H9 (cell line): ENCODE measurements at regions not wholly inside any gene's neighbourhood (a gene's known extent, or its start where the extent isn't known, plus 50 kb on each side); places are given as distances from the start of the nearest gene placed in this dataset.

Experiments
- DNase-seq: peaks from one replicate; pipeline ENCODE4 v3.0.0-alpha.2; 2017
- H2AFZ ChIP-seq: one replicate; pipeline ENCODE4 v1.6.1; 2013; ENCODE audit warnings: mild to moderate bottlenecking, low read length, control low read depth, moderate library complexity
- H2AK5ac ChIP-seq: 2 replicates; pipeline ENCODE4 v1.6.1; 2013; ENCODE audit warnings: low read length, control low read depth, mixed read lengths; ENCODE audit not compliant: insufficient read length
- H2BK120ac ChIP-seq: one replicate; pipeline ENCODE4 v1.6.1; 2013; ENCODE audit warnings: low read depth, mild to moderate bottlenecking, low read length, control low read depth, inconsistent platforms; ENCODE audit not compliant: poor library complexity, severe bottlenecking
- H2BK12ac ChIP-seq: 2 replicates; pipeline ENCODE4 v1.6.1; 2013; ENCODE audit warnings: low read length, control low read depth, mixed read lengths, low read depth; ENCODE audit not compliant: insufficient read length
- H2BK15ac ChIP-seq: 2 replicates; pipeline ENCODE4 v1.6.1; 2013; ENCODE audit warnings: low read depth, low read length, control low read depth
- H2BK20ac ChIP-seq: one replicate; pipeline ENCODE4 v1.6.1; 2013; ENCODE audit warnings: low read depth, mild to moderate bottlenecking, low read length, control low read depth, inconsistent platforms; ENCODE audit not compliant: poor library complexity, severe bottlenecking
- H2BK5ac ChIP-seq: 2 replicates; pipeline ENCODE4 v1.6.1; 2013; ENCODE audit warnings: low read length, control low read depth, mixed read lengths; ENCODE audit not compliant: insufficient read length
- H3K14ac ChIP-seq: 2 replicates; pipeline ENCODE4 v1.6.1; 2013; ENCODE audit warnings: low read length, control low read depth; ENCODE audit not compliant: insufficient read depth
- H3K18ac ChIP-seq: 2 replicates; pipeline ENCODE4 v1.6.1; 2013; ENCODE audit warnings: low read depth, mild to moderate bottlenecking, mixed read lengths, low read length, control low read depth; ENCODE audit not compliant: insufficient read length
- H3K23ac ChIP-seq: 2 replicates; pipeline ENCODE4 v1.6.1; 2013; ENCODE audit warnings: low read length, control low read depth, mixed read lengths, low read depth; ENCODE audit not compliant: insufficient read length
- H3K23me2 ChIP-seq: 2 replicates; pipeline ENCODE4 v1.6.1; 2013; ENCODE audit warnings: low read depth, mild to moderate bottlenecking, mixed read lengths, low read length, control low read depth; ENCODE audit not compliant: insufficient read length, poor library complexity, severe bottlenecking
- H3K27ac ChIP-seq: 2 replicates; pipeline ENCODE4 v1.5.1; 2013; ENCODE audit warnings: low read length, control low read depth, mixed read lengths, low read depth; ENCODE audit not compliant: insufficient read length
- H3K27me3 ChIP-seq: 2 replicates; pipeline ENCODE4 v1.6.1; 2013; ENCODE audit warnings: low read length, control low read depth, inconsistent platforms; ENCODE audit not compliant: insufficient read depth
- H3K4ac ChIP-seq: 2 replicates; pipeline ENCODE4 v1.6.1; 2013; ENCODE audit warnings: low read depth, mild to moderate bottlenecking, control low read depth, inconsistent platforms, low read length, moderate library complexity
- H3K4me1 ChIP-seq: 2 replicates; pipeline ENCODE4 v1.6.1; 2013; ENCODE audit warnings: low read length, control low read depth, inconsistent platforms; ENCODE audit not compliant: insufficient read depth
- H3K4me2 ChIP-seq: 2 replicates; pipeline ENCODE4 v1.6.1; 2013; ENCODE audit warnings: low read length, control low read depth, mixed read lengths; ENCODE audit not compliant: insufficient read length, insufficient read depth
- H3K56ac ChIP-seq: 2 replicates; pipeline ENCODE4 v1.6.1; 2013; ENCODE audit warnings: low read depth, mild to moderate bottlenecking, mixed read lengths, low read length, control low read depth; ENCODE audit not compliant: insufficient read length
- H3K79me1 ChIP-seq: 2 replicates; pipeline ENCODE4 v1.6.1; 2013; ENCODE audit warnings: low read depth, mild to moderate bottlenecking, moderate library complexity, low read length, control low read depth, inconsistent platforms; ENCODE audit not compliant: insufficient read depth, poor library complexity, severe bottlenecking
- H3K79me2 ChIP-seq: 2 replicates; pipeline ENCODE4 v1.6.1; 2013; ENCODE audit warnings: low read length, control low read depth, inconsistent platforms; ENCODE audit not compliant: insufficient read depth
- H3K9ac ChIP-seq: 2 replicates; pipeline ENCODE4 v1.6.1; 2013; ENCODE audit warnings: low read length, control low read depth, mixed read lengths; ENCODE audit not compliant: insufficient read length; ENCODE audit errors: extremely low read depth
- H3K9me3 ChIP-seq: one replicate; pipeline ENCODE4 v1.6.1; 2013; ENCODE audit warnings: low read depth, low read length, inconsistent platforms; ENCODE audit not compliant: control insufficient read depth
- H3T11ph ChIP-seq: one replicate; pipeline ENCODE4 v1.6.1; 2013; ENCODE audit warnings: mild to moderate bottlenecking, low read length, control low read depth, inconsistent platforms
- H4K20me1 ChIP-seq: one replicate; pipeline ENCODE4 v1.6.1; 2013; ENCODE audit not compliant: control insufficient read depth, insufficient read length, insufficient read depth
- H4K5ac ChIP-seq: 2 replicates; pipeline ENCODE4 v1.6.1; 2013; ENCODE audit warnings: low read depth, mild to moderate bottlenecking, mixed read lengths, low read length, control low read depth; ENCODE audit not compliant: insufficient read length
- H4K8ac ChIP-seq: replicated peaks from 2 replicates; pipeline ENCODE4 v1.6.1; 2013; ENCODE audit warnings: low read length, control low read depth, mixed read lengths, low read depth; ENCODE audit not compliant: insufficient read length
- H4K91ac ChIP-seq: 2 replicates; pipeline ENCODE4 v1.6.1; 2013; ENCODE audit warnings: low read depth, mild to moderate bottlenecking, moderate library complexity, mixed read lengths, low read length, control low read depth; ENCODE audit not compliant: insufficient read length
- H3K27ac Mint-ChIP-seq, 3 experiments: 2 replicates in 2 of 3; 3 replicates in 1 of 3; pipeline ENCODE4 v1.8.0; 2020 to 2021; ENCODE audit warnings: mixed read lengths in 3 of 3, mild to moderate bottlenecking in 1 of 3, moderate library complexity in 1 of 3
- H3K27me3 Mint-ChIP-seq: 2 replicates; pipeline ENCODE4 v1.8.0; 2021; ENCODE audit warnings: low read depth, mild to moderate bottlenecking, moderate library complexity, mixed read lengths
- H3K36me3 Mint-ChIP-seq, 3 experiments: 2 replicates in 2 of 3; 3 replicates in 1 of 3; pipeline ENCODE4 v1.8.0; 2020 to 2021; ENCODE audit warnings: low read depth in 3 of 3, mixed read lengths in 3 of 3; ENCODE audit not compliant: insufficient read depth in 1 of 3
- H3K4me1 Mint-ChIP-seq, 2 experiments: 2 replicates each; pipeline ENCODE4 v1.8.0; 2020; ENCODE audit warnings: mixed read lengths in 2 of 2
- H3K4me3 Mint-ChIP-seq, 2 experiments: 2 replicates in 1 of 2; 3 replicates in 1 of 2; pipeline ENCODE4 v1.8.0; 2020 to 2021; ENCODE audit warnings: mild to moderate bottlenecking in 2 of 2, mixed read lengths in 2 of 2, moderate library complexity in 1 of 2
- H3K9me3 Mint-ChIP-seq, 2 experiments: 2 replicates in 1 of 2; 3 replicates in 1 of 2; pipeline ENCODE4 v1.8.0; 2020; ENCODE audit warnings: mild to moderate bottlenecking in 2 of 2, mixed read lengths in 2 of 2, moderate library complexity in 1 of 2
- WGBS: extraction: QIAGEN DNeasy Blood & Tissue Kit; methylation state at CpG from one replicate; pipeline ENCODE4 v1.1.7; 2013; ENCODE audit warnings: missing lambda C conversion rate, low lambda C conversion rate, mixed read lengths; ENCODE audit not compliant: insufficient read length; ENCODE audit errors: extremely low coverage; 5-methylcytosine and 5-hydroxymethylcytosine counted together
- TF ChIP-seq, protein P1 (sequence below): fragments of 200-600 bp; sonication (generic); conservative IDR thresholded peaks from 3 replicates; pipeline ENCODE4 v1.8.0; 2021; ENCODE audit warnings: antibody characterized with exemption, mild to moderate bottlenecking

DNA sequence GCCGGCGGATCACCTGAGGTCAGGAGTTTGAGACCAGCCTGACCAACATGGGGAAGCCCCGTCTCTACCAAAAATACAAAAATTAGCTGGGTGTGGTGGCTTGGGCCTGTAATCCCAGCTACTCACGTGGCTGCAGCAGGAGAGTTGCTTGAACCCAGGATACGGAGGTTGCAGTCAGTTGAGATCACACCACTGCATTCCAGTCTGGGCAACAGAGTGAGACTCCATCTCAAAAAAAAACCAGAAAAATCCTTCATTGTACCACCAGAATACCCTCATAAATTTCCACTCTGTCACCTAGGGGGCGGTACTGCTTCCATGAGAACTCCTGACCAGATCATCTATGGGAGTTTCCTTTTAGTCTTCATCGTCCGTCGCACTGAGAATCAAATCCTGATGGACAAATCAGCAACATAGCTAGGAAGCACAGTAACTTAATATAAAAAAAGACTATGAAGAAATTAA is 225.8 kb upstream of the KLF14 start:
- DNase-seq = no peak
- Histone ChIP-seq H3K4ac (no peak overlapping the region), H2AFZ (no peak overlapping the region), H3K23me2 (no peaks in the 10 kb centered on the region), H3K4me2 (no peak overlapping the region), H4K20me1 (no peaks in the 10 kb centered on the region), H2BK5ac (no peak overlapping the region), H3K23ac (no peak overlapping the region), H3K27me3 (no peaks in the 10 kb centered on the region), H2BK15ac (no peak overlapping the region), H3K27ac (no peak overlapping the region), H3K18ac (no peak overlapping the region), H3K14ac (no peak overlapping the region), H2BK20ac (no peak overlapping the region), H3T11ph (no peak overlapping the region), H2BK12ac (no peak overlapping the region), H3K56ac (no peak overlapping the region), H3K9me3 (no peaks in the 10 kb centered on the region), H2BK120ac (no peak overlapping the region), H3K4me1 (0 out of 2 replicates have a peak, but pooled peaks cover 5% of the 10 kb centered on the region), H4K5ac (no peak overlapping the region), H2AK5ac (no peak overlapping the region), H4K8ac (no peak overlapping the region), H3K79me2 (no peaks in the 10 kb centered on the region), H3K79me1 (no peaks in the 10 kb centered on the region), H3K9ac (no peak overlapping the region), H4K91ac (no peak overlapping the region)
- no CpG with 5 or more reads among the region's 9 CpGs for WGBS
- Mint-ChIP-seq H3K27me3 (no peaks in the 10 kb centered on the region; the same call in 1 of the 2 replicates), H3K4me1 (peaks cover 7 to 10% of the 10 kb centered on the region in 2 experiments; a peak in 2 of 4 replicates), H3K36me3 (peaks cover 6 to 17% (median 16%) of the 10 kb centered on the region in 3 experiments; a peak in 6 of 7 replicates), H3K27ac (no peak overlapping the region), H3K9me3 (peaks cover 5 to 7% of the 10 kb centered on the region in 2 experiments; a peak in 4 of 5 replicates), H3K4me3 (no peak overlapping the region)
- TF ChIP-seq, protein P1, sequence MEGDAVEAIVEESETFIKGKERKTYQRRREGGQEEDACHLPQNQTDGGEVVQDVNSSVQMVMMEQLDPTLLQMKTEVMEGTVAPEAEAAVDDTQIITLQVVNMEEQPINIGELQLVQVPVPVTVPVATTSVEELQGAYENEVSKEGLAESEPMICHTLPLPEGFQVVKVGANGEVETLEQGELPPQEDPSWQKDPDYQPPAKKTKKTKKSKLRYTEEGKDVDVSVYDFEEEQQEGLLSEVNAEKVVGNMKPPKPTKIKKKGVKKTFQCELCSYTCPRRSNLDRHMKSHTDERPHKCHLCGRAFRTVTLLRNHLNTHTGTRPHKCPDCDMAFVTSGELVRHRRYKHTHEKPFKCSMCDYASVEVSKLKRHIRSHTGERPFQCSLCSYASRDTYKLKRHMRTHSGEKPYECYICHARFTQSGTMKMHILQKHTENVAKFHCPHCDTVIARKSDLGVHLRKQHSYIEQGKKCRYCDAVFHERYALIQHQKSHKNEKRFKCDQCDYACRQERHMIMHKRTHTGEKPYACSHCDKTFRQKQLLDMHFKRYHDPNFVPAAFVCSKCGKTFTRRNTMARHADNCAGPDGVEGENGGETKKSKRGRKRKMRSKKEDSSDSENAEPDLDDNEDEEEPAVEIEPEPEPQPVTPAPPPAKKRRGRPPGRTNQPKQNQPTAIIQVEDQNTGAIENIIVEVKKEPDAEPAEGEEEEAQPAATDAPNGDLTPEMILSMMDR = peak; percentile 62
